HPDE6-E6E7 (cell line): ENCODE measurements at regions not wholly inside any gene's neighbourhood (a gene's known extent, or its start where the extent isn't known, plus 50 kb on each side); places are given as distances from the start of the nearest gene placed in this dataset.
A peak's percentile ranks its signal among the peaks of the same experiment; 100 is the strongest.
"Not testable (repeated sequence)": the region's sequence is repeated elsewhere in the genome, so short reads cannot be mapped to it uniquely, and the experiment has no call there.

ENCODE experiments used
- DNase-seq: peaks from one replicate; pipeline ENCODE4 v3.0.0; 2011; ENCODE audit warnings: missing footprints; ENCODE audit errors: extremely low spot score

GRCh38 chr9:78963911-78964310 is 607.9 kb upstream of the TLE4 start:
- DNase-seq, result no peak

GRCh38 chr9:78967596-78968217 is 604.1 kb upstream of the TLE4 start:
- peak; percentile 16 for DNase-seq

- no peak for DNase-seq
Measured at GRCh38 chr9:78970375-78970774, 601.4 kb upstream of the TLE4 start.

GRCh38 chr9:78971540-78971939 is 600.2 kb upstream of the TLE4 start:
- no peak for DNase-seq

- no peak for DNase-seq
Measured at GRCh38 chr9:78972303-78972999, 599.3 kb upstream of the TLE4 start.

GRCh38 chr9:78973907-78974306 is 597.9 kb upstream of the TLE4 start:
- DNase-seq, result peak; percentile 52

- DNase-seq, result no peak
Measured at GRCh38 chr9:78982849-78983248, 588.9 kb upstream of the TLE4 start.

GRCh38 chr9:78985084-78985738 is 586.6 kb upstream of the TLE4 start:
- no peak for DNase-seq

GRCh38 chr9:78986446-78986845 is 585.3 kb upstream of the TLE4 start:
- no peak for DNase-seq

- no peak for DNase-seq
Measured at GRCh38 chr9:78989031-78989658, 582.6 kb upstream of the TLE4 start.

- no peak for DNase-seq
Measured at GRCh38 chr9:78994471-78994870, 577.3 kb upstream of the TLE4 start.

- DNase-seq, result not testable (repeated sequence)
Measured at GRCh38 chr9:78994974-78995373, 576.8 kb upstream of the TLE4 start.

GRCh38 chr9:78997296-78997695 is 574.5 kb upstream of the TLE4 start:
- no peak for DNase-seq

- DNase-seq, result no peak
Measured at GRCh38 chr9:79000230-79001002, 571.3 kb upstream of the TLE4 start.

GRCh38 chr9:79001012-79001411 is 570.8 kb upstream of the TLE4 start:
- no peak for DNase-seq

GRCh38 chr9:79003514-79003913 is 568.3 kb upstream of the TLE4 start:
- no peak for DNase-seq

- DNase-seq, result no peak
Measured at GRCh38 chr9:79004032-79004431, 567.7 kb upstream of the TLE4 start.

- DNase-seq, result no peak
Measured at GRCh38 chr9:79006546-79006945, 565.2 kb upstream of the TLE4 start.

GRCh38 chr9:79007701-79008483 is 563.9 kb upstream of the TLE4 start:
- no peak for DNase-seq

- no peak for DNase-seq
Measured at GRCh38 chr9:79008916-79009315, 562.8 kb upstream of the TLE4 start.

GRCh38 chr9:79011461-79011860 is 560.3 kb upstream of the TLE4 start:
- no peak for DNase-seq
